RPMI8226 (cell line): ENCODE measurements at regions not wholly inside any gene's neighbourhood (a gene's known extent, or its start where the extent isn't known, plus 50 kb on each side); places are given as distances from the start of the nearest gene placed in this dataset.
"Not testable (repeated sequence)": the region's sequence is repeated elsewhere in the genome, so short reads cannot be mapped to it uniquely, and the experiment has no call there.

Experiments
- DNase-seq: peaks from one replicate; pipeline ENCODE4 v3.0.0-alpha.2; 2015

DNA sequence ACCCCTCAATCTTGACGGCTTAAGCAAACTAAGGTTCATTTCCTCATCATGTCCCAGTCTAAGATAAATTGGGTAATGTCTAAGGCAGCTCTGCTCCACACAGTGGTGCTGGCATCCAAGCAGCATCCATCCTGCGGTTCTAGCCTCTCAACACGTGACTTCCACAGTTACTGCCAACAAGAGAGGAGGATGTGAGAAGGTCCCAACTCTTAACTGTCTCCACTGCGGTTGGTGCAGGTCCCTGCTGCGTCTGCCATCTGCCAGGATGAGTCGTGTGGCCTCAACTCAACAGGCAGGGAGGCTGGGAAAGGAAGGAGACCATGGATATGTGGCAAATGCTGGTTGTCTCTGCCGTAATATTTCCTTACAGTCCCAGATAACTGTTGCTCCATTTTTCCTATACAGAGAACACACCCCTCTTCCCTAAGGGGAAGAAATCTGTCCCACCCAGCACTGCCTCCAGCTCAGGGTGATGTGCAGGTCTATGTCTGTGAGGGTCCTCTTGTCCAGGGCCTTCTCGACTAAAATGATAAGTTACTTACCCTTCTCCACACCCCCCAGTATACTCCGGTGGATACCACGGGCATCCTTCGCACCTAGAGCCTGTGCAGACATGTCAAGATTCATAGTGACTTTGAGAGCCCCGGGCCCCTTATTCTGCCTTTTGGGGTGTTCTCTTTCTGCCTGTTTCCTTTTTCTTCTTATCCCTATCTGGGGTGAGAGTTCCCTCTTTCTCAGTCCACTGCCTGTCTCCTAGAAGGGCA, 64.7 kb downstream of the KCNJ18 start:
- DNase-seq: peak; percentile 87

DNA sequence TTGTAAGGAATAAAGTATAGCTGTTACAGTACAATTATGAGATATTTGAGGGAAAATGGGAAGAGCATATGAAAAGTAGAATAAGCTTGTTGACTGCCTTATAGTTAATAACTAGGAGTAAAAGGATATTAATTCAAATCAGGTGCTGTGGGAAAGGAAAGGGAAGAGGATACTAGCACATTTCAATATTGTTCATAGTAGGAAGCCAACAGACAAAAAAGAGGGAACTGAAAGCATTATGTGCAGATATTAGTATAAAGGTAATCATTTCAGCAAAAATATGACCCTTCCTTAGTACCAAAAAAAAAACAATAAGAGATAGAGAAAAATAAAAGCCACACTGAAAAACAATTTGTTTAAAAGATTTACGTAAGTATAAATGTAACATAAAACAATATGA, 67.3 kb downstream of the KCNJ18 start:
- DNase-seq: not testable (repeated sequence)

DNA sequence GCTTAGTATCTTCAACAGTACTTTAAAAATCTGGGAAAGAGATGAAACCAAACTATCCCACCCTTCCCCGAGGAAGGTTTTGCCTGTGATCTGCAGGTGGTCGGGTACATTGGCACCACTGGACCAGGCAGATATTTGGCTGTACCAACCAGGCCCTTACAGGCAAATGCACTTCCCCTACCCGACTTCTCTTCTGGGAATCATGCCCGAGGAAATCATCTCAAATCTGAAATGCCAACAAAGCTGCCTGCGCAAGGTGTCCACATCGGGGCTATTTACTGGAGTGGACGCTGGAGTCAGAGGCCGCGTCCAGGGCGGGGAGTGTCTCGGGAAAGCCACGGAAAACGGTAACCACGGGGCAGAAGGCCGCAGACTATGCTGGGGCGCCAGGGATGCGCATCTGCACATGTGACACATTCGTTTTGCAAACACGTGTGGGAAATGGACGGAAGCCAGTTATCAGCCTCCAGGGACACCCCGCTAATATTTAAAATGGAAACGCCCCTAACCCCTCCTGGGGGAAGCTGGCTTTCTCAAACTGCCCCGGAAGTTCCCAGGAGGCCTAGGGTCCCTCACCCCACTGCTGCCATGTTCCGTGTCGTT, 71.5 kb downstream of the KCNJ18 start:
- not testable (repeated sequence) for DNase-seq

DNA sequence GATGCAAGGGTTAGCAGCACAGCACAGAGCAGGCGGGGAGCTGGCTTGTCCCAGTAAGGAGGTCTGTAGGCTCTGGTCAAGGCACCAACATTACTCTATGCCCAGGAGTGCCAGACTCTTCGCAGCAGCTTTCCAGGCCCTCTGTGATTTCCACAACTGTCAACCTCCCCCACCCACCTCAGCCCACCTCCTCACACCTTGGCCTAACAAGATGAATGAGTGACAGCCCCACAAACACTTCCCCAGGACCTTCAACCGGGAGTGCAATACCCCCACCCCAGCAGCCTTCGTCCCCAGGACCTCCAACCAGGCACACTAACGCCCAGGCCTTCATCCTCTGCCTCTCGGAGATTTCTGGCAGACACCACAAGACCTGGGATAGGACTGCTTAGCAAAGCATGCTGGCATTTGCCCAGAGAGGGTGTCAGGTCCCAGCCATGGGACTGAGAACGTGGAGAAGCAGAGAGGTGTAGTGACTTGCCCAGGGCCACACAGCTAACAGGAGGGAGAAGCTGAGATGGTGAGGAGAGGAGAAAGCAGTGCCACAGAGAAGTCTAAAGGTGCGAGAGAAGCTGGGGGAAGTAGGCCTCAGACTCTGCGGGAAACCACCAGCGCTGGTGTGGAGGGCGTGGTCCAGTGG, 73.4 kb downstream of the KCNJ18 start:
- DNase-seq: not testable (repeated sequence)

DNA sequence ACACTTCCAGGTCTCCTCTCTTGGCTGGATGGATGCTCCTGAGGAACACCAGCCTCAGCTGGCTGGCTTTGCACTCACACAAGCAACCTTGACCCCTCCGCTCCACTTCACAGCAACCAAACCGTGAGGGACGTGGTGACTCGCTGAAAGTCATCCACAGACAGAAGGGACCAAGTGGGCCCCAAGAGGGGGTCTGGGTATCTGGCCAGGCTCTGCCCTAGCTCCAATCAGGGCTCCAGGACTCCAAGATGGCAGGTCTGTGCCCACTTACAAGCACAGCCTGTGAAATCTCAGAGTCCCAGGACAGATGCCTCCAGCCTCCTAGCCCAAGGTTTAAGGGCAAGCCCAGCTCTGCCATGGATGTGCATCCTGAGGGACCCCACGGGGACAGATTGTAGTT, 74.2 kb downstream of the KCNJ18 start:
- not testable (repeated sequence) for DNase-seq

DNA sequence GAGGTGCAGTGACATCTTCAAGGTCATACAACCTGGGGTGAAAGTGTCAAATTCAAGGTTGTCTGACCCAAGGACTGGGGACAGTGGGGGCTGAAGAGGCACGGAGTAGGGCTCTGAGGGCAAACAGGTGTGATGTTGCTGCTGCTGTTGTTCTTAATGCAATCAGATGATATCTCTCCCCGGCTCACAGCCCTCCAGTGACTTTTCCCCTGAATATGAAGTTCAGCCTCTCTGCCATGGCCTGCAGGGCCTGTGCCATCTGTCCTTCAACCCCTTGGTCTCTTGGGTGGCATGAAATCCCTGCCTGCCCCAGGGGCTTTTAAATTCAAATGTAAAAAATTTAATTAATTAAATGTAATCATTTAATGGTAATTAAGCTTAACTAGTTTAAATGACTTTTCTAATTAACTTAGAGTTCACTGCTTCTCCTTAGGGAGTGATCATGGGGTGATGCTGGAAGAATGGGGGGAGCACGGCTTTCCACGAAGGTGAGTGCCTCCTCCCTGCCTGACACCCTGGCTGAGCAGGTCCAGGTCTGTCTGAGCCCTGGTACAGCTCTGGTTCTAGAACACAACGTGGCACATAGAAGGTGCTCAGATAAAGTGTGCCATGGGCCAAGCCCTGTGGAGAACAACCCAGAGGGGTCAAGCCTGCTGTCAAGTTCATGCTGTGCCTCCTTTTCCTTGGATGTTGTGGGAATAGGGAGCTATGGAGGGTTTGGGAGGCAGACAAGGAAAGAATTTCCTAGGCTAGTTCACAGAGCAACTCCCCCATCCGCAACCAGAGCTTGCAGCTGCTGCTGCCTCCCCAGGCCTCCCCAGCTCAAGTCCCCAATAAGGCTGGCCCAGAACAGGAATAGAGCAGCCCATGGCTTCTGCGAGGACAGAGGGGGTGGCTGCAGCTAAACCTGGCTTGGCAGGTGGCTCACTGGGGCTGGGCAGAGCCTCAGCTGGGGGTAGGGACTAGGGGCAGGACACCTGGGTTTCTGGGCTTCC, 75.1 kb downstream of the KCNJ18 start:
- DNase-seq: not testable (repeated sequence)

DNA sequence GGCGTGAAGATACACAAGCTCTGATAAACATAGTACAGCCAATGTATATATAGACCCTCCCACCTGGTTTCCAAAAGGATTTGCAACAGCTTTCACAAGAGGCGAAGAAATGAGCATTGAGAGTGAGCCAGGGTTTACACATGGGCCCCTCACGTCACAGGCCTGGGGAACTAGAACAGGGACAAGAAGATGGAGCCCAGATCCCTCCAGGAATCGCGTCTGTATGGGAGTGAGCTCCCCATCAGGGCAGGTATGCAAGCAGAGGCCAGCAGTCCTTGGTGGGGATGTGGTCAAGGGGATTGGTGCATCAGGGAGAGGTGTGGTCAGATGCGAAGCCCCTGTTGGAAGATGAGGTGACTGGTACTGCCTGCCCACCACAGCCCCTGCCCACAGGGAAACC, 75.9 kb downstream of the KCNJ18 start:
- not testable (repeated sequence) for DNase-seq

DNA sequence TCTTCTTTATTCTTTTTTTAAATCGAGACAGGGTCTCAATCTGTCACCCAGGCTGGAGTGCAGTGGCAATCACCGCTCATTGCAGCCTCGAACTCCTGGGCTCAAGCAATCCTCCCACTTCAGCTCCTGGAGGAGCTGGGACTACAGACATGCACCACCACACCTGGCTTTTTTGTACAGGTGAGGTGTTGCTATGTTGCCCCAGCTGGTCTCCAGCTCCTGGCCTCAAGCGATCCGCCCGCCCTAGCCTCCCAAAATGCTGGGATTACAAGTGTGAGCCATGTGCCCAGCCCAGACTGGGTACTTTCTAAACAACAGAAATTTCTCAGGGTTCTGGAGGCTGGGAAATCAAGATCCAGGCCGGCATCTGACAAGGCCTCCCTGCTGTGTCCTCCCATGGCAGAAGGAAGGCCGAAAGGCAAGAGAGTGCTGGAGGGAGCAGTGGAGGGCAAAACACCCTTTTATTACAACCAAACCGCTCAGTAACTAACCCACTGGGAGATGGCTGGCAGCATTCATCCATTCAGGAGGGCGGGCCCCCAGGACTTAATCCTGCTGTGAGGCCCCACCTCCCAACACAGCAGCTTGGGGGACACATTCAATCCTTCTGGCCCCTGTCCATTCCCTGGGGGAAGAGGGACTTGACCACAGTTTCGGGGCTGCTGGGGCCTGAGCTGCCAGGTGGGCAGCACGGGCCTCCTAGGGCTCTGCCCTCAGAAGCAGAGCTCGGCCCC, 76.6 kb downstream of the KCNJ18 start:
- DNase-seq: not testable (repeated sequence)

DNA sequence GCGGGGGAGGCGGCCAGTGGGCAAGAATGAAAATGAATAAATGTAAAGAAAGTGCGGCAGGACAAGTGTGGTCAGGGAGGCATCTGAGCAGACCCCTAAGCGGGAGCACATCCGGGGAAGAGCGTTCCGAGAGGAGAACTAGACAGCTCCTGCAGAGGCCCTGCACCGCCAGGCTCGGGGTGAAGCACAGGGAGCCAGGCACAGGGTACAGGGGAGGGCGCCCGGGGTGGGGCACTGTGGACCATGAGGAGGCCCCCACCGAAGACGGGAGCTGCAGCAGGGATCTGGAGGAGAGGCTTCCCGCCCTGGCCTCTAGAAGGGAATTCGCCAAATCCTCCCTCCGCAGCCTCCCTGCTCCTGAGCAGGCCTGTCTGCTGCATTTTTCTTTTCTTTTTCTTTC, 77.5 kb downstream of the KCNJ18 start:
- not testable (repeated sequence) for DNase-seq

DNA sequence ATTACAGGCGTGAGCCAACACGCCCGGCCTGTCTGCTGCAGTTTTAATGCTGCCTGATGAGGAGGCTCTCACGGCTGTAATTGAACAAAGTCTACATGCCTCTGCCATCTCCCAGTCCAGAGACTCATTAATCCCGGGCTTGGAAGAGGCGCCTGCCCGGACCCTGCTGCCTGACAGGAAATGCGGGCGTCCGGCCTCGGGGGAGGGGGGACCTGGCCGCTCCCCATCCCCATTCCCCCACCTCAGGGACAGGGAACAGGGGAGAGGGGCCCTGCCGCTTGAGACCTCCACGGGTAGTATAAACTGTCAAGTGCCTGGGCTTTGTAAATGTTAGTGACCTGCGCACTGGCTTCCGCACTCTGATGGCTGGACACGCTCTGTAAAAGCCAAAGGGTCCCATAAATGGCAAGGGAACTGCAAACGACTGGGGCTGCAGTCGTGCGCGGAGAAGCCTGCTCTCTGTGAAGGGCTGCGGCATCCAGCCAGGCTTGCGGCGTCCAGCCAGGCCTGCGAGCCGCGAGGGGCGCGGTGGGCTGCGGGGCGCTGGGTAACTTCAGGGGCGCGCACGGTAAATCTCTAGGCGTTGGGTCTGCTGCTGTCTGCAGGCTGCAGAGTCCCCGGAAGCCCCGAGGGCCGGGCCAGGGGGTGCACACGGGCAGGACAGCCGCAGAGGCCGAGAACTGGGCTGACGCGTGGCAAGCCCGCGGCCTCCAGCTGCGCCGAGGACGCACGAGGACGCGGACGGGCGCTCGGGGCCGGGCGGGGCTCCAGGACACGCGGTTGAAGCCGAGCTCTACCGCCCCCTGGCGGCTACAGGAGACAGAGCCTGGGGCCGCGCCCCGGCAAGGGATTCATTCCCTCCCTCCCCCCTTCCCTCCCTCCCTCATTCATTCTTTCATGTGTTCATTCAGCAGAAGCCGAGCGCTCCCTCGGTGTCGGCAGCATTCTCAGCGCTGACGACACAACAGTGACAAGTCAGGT, 78.4 kb downstream of the KCNJ18 start:
- not testable (repeated sequence) for DNase-seq

DNA sequence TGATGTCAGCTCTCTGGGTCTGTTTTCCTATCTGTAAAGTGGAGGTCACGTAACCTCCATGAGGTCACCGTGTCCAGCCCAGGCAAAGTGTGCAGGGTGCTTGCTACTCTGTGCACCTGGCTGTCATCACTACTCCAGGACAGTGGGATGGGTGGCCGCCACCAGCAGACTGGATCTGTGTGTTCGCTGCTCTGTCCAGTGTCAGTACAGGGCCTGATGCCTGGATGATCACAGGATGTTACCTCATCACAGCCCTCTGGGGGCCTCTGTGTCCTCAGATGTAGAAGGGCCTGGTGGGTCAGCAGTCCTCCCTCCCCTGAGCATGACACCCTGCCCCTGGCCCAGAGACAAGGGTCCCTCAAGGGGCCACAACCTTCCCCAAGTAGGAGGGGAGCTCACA, 80.0 kb downstream of the KCNJ18 start:
- DNase-seq: no peak

DNA sequence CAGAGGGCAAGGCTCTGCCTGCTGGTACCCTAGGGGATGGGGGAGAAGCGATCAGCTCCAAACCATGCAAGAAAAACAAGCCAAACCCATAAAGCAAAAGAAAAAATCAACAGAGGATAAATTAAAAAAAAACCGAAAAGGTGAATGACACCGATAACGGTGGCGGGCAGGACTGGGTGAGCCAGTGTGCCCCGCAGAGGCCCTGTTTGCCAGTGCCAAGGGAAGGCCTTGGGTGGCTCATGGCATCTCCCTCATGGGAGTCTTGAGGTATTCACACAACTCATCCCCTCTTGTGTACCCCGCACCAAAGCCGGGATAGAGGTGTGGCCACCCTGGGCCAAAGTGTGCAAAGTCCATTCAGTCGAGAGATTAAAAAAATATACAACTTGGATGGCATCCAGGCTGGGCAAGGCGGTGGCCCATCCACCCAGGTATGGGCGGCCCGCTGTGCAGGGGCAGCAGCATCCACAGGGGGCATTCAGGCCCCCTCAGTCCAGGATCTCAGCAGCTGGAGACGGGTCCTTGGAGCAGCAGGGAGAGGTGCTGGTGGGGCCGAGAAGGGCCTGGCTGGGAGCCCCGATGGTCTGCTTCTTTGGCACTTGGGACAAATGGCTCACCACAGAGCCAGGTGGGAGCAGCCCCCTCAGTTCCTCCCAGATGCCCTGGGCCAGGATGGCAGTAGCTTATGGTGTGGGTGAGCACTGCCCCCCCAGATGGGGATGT, 80.8 kb downstream of the KCNJ18 start:
- not testable (repeated sequence) for DNase-seq

DNA sequence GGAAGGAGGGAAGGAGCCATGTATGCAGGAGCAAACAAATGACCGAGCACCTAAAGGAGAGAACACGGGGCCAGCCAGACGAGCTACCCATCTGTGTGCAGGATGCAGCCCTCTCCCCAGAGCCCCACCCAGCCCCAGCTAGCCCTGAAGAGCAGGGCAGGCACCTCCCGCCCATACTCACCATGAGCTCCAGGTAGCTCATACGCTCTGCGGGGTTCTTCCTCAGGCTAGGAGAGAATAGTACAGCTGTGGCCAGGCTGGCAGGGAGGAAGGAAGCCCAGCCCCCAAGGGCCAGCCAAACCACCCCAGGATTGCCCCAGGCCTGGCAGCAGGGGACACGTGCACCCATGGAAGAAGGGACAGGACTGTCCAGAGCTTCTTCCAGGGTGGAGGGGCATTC, 81.9 kb downstream of the KCNJ18 start:
- no peak for DNase-seq

DNA sequence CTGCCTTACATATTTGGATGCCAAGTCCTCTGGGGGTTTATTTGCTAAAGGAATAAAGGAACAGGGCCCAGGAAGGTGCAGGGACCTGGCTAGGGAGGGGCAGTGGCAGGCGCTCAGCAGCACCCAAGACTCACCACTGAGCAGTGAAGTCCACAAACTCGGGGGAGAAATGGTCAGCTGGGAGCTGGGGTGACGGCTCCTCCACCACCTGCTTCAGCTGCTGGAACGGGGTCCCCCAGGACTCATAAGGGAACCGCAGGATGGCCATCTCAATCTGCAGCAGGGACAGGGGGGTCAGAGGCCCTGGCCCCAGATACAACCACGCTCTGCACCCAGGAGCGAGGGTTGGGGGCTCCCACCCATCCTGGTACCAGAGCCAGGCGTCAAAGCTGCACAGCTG, 83.2 kb downstream of the KCNJ18 start:
- not testable (repeated sequence) for DNase-seq

DNA sequence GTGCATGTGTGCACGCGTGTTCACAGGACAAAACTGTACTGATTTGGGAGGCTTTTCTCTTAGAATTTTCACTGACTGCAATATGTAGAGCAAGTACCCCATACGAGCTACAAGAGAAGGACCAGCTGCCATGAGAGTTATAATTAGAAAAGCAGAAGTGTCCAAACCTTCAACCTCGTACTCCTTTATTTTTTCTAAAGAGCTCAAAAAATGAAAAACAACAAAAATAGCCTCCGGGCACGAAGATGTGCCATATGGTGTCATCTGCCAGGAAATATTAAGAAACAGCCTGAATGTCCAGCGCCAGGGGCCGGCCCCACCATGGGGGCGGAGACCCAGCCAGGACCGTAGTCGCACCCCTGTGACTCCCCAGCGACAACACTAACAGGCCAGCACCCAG, 84.6 kb downstream of the KCNJ18 start:
- DNase-seq: peak; percentile 74

DNA sequence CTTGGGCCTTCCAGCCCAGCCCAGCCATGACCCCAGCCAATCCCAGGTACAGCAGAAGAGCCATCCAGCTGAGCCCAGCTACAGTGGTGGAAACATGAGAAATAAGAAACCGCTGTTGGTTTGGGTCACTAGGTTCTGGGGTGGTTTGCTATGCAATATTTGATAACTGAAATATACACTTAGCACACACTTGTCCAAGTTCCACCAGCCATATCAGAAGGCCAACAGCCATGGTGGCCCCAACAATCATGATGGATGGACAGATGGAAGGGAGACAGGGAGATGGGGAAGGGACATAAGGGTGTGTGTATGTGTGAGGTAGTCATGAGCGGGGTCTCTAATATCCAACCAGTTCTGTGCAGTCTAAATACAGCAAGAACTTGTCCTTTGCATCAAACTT, 86.5 kb downstream of the KCNJ18 start:
- DNase-seq: not testable (repeated sequence)

DNA sequence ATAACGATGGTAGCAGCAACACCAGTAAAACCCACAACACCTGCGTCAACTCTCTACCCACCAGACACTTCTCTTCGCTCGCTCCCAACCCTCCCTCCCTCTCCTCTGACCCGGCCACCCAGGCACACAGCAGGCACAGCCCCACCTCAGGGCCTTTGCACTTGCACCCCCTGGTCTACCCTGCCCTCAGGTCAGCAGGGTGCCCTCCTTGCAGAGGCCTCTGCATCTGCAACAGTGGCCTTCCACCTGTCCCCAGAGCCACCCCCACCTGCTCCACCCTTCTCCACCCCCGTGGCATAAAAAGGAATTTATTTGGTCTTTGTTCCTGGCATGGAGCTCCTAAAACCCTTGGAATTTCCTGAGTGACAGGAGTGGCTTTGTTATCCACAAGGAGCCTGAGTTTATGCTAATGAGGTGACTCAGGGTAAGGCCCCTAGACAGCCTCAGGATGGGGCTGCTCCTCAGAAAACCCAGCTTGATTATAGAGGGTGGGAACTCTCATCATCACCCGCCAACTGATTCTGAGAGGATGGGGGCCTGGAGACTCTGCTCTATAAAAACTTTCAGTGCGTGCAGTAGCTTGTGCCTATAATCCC, 88.1 kb downstream of the KCNJ18 start:
- not testable (repeated sequence) for DNase-seq

DNA sequence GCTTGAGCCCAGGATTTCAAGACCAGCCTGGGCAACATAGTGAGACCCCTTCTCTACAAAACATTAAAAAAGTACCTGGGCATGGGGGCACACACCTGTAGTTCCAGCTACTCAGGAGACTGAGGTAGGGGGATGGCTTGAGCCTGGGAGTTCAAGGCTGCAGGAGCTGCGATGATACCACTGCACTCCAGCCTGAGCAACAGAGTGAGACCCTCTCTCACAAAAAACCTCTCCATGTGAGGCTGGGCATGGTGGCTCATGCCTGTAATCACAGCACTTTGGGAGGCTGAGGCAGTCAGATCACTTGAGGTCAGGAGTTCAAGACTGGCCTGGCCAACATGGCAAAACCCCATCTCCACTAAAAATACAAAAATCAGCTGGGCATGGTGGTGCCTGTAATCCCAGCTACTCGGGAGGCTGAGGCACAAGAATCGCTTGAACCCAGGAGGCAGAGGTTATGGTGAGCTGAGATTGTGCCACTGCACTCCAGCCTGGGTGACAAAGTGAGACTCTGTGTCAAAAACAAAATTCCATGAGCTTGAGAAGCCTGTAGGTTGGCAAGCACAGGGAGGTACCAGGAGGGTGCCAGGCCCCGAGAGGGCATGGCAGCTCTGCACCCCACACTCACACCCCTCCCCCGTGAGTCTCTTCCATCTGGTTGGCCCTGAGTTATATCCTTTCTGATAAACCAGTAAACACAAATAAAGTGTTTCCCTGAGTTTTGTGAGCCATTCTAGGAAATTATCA, 88.8 kb downstream of the KCNJ18 start:
- DNase-seq: not testable (repeated sequence)

DNA sequence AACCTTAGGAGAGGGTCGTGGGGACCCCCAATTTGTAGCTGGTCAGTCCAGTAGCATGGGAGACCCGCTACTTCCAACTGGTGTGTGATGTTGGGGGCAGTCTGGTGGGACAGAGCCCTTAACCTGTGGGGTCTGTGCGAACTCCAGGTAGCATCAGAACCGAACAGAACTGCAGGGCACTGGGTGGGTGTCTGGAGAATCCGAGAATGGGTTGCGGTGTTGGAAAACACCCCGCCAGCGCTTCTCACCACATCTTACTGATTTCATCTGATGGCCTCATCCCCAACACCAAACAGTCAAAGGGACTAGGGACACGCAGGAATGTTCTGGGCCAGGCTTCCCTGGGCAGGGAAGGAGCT, 89.3 kb downstream of the KCNJ18 start:
- not testable (repeated sequence) for DNase-seq
